MM.1S (cell line): ENCODE measurements at regions not wholly inside any gene's neighbourhood (a gene's known extent, or its start where the extent isn't known, plus 50 kb on each side); places are given as distances from the start of the nearest gene placed in this dataset.
"Not testable (repeated sequence)": the region's sequence is repeated elsewhere in the genome, so short reads cannot be mapped to it uniquely, and the experiment has no call there.

Experiments
- CTCF ChIP-seq: fragments of 300-600 bp; sonication (generic); IDR thresholded peaks from 2 replicates; pipeline ENCODE4 v1.5.1; 2016; ENCODE audit warnings: antibody characterized with exemption, low read length, mixed read lengths
- EZH2 ChIP-seq: fragments of 300-600 bp; sonication (generic); optimal IDR thresholded peaks from 2 replicates; pipeline ENCODE3; 2017; ENCODE audit warnings: low read depth, mild to moderate bottlenecking, antibody characterized with exemption, low read length, mixed read lengths
- EZH2phosphoT487 ChIP-seq: fragments of 300-600 bp; sonication (generic); IDR thresholded peaks from 2 replicates; pipeline ENCODE4 v1.6.1; 2018; ENCODE audit warnings: antibody characterized with exemption, low read length

GRCh38 chr15:22527016-22527415 lies 68.3 kb downstream of the GOLGA6L22 start:
- TF ChIP-seq CTCF, EZH2, EZH2phosphoT487: not testable (repeated sequence)
